ENCODE measurements at regions not wholly inside any gene's neighbourhood (a gene's known extent, or its start where the extent isn't known, plus 50 kb on each side); places are given as distances from the start of the nearest gene placed in this dataset.

- H3K36me3 ChIP-seq = no peaks in the 10 kb centered on the region
- no peak for DNase-seq
- intact Hi-C loops (cut with DNase I) = no loop called here
- no peak for TF ChIP-seq CTCF (IDR thresholded peaks at IDR 0.05)
- 92 to 97% methylated on average over 2 of the region's 2 CpGs for WGBS, 2 donors
- H3K9me3 ChIP-seq = peaks cover 0 to 4% (median 0%) of the 10 kb centered on the region in 11 donors
- no peak overlapping the region for H3K4me3 ChIP-seq
- no peaks in the 10 kb centered on the region for H3K4me1 ChIP-seq
- no peak overlapping the region for H3K27ac ChIP-seq
- no peaks in the 10 kb centered on the region for H3K27me3 ChIP-seq
- no peak for ATAC-seq
Observed at GRCh38 chr11:130593064-130593463, 144.6 kb downstream of the ADAMTS15 start.

GRCh38 chr11:130598433-130598832, 150.0 kb downstream of the ADAMTS15 start:
- TF ChIP-seq CTCF (IDR thresholded peaks at IDR 0.05) = no peak
- Histone ChIP-seq H3K4me3 (no peak overlapping the region), H3K27me3 (no peaks in the 10 kb centered on the region), H3K36me3 (no peaks in the 10 kb centered on the region), H3K9me3 (no peaks in the 10 kb centered on the region), H3K27ac (no peak overlapping the region), H3K4me1 (peaks cover 0 to 29% (median 19%) of the 10 kb centered on the region in 9 donors)
- 97% methylated on average over 24 to 25 of the region's 25 CpGs for WGBS, 2 donors
- intact Hi-C loops (cut with DNase I) = no loop called here
- ATAC-seq (peak in 1 of 8 donors; percentile 29), DNase-seq (no peak)

GRCh38 chr11:130599073-130599654, 150.7 kb downstream of the ADAMTS15 start:
- peak in 3 of 8 donors; percentile 46 to 72 (median 54) for ATAC-seq
- Histone ChIP-seq H3K4me1 (peaks cover 0 to 29% (median 19%) of the 10 kb centered on the region in 9 donors), H3K4me3 (no peak overlapping the region)

GRCh38 chr11:130600139-130600538, 151.7 kb downstream of the ADAMTS15 start:
- 66 to 80% methylated on average over 4 of the region's 4 CpGs for WGBS, 2 donors
- ATAC-seq = no peak
- Histone ChIP-seq H3K4me3 (no peak overlapping the region), H3K27ac (peak overlapping the region in 4 of 10 donors; percentile 46 to 73 (median 58)), H3K4me1 (peaks cover 0 to 29% (median 19%) of the 10 kb centered on the region in 9 donors), H3K36me3 (no peaks in the 10 kb centered on the region), H3K9me3 (no peaks in the 10 kb centered on the region), H3K27me3 (no peaks in the 10 kb centered on the region)
- intact Hi-C loops (cut with DNase I) = loop anchor here in 1 of 10 donors (10.0 kb wide), 1 partner anchor 145 kb away; no protein-coding TSS in a partner anchor
- TF ChIP-seq CTCF (IDR thresholded peaks at IDR 0.05) = no peak
- DNase-seq = no peak

More at GRCh38 chr11:130599073-130599654, 150.7 kb downstream of the ADAMTS15 start:
- H3K36me3 ChIP-seq = no peaks in the 10 kb centered on the region
- 69 to 90% methylated on average over 4 of the region's 4 CpGs for WGBS, 2 donors
- DNase-seq = peak in 1 of 2 donors; percentile 81
- no peak for TF ChIP-seq CTCF (IDR thresholded peaks at IDR 0.05)
- no peaks in the 10 kb centered on the region for H3K27me3 ChIP-seq
- intact Hi-C loops (cut with DNase I) = no loop called here
- no peak overlapping the region for H3K27ac ChIP-seq
- H3K9me3 ChIP-seq = no peaks in the 10 kb centered on the region

Measured in heart right ventricle (tissue), 16 donors.